ENCODE measurements at regions not wholly inside any gene's neighbourhood (a gene's known extent, or its start where the extent isn't known, plus 50 kb on each side); places are given as distances from the start of the nearest gene placed in this dataset.

GRCh38 chr10:71143610-71144009, 68.8 kb upstream of the UNC5B start:
- TF ChIP-seq TAF1 (IDR thresholded peaks at IDR 0.05; ENCODE audit: low read depth) (no peak), RAD21 (IDR thresholded peaks at IDR 0.05; ENCODE audit: low read depth) (no peak), EP300 (IDR thresholded peaks at IDR 0.05; ENCODE audit: borderline replicate concordance) (no peak), TCF12 (IDR thresholded peaks at IDR 0.05; ENCODE audit: low read depth) (no peak), CREB1 (IDR thresholded peaks at IDR 0.05; ENCODE audit: low read depth) (no peak), EGR1 (IDR thresholded peaks at IDR 0.05) (no peak), CEBPB (IDR thresholded peaks at IDR 0.05) (no peak), MAX (IDR thresholded peaks at IDR 0.05) (no peak), USF1 (IDR thresholded peaks at IDR 0.05) (no peak), YY1 (IDR thresholded peaks at IDR 0.05; ENCODE audit: low read depth) (no peak)
- TF ChIP-seq, protein P1, sequence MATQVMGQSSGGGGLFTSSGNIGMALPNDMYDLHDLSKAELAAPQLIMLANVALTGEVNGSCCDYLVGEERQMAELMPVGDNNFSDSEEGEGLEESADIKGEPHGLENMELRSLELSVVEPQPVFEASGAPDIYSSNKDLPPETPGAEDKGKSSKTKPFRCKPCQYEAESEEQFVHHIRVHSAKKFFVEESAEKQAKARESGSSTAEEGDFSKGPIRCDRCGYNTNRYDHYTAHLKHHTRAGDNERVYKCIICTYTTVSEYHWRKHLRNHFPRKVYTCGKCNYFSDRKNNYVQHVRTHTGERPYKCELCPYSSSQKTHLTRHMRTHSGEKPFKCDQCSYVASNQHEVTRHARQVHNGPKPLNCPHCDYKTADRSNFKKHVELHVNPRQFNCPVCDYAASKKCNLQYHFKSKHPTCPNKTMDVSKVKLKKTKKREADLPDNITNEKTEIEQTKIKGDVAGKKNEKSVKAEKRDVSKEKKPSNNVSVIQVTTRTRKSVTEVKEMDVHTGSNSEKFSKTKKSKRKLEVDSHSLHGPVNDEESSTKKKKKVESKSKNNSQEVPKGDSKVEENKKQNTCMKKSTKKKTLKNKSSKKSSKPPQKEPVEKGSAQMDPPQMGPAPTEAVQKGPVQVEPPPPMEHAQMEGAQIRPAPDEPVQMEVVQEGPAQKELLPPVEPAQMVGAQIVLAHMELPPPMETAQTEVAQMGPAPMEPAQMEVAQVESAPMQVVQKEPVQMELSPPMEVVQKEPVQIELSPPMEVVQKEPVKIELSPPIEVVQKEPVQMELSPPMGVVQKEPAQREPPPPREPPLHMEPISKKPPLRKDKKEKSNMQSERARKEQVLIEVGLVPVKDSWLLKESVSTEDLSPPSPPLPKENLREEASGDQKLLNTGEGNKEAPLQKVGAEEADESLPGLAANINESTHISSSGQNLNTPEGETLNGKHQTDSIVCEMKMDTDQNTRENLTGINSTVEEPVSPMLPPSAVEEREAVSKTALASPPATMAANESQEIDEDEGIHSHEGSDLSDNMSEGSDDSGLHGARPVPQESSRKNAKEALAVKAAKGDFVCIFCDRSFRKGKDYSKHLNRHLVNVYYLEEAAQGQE (IDR thresholded peaks at IDR 0.05; ENCODE audit: low read depth), result no peak

All from Ishikawa (cell line).